Adrenal gland (tissue), 5 donors: ENCODE measurements at regions not wholly inside any gene's neighbourhood (a gene's known extent, or its start where the extent isn't known, plus 50 kb on each side); places are given as distances from the start of the nearest gene placed in this dataset.

Experiments
- CTCF ChIP-seq, 6 experiments: fragments of 450-650 bp in 4 of 6; fragments of 200-600 bp in 2 of 6; sonication (generic) in 1 of 6; IDR thresholded peaks; 1 replicate in 5 of 6; 2 replicates in 1 of 6; pipeline versions ENCODE4 v1.5.1 to v1.8.0; 2016 to 2021; ENCODE audit warnings: antibody characterized with exemption in 6 of 6, mild to moderate bottlenecking in 2 of 6, moderate library complexity in 1 of 6
- POLR2A ChIP-seq, 2 donors: fragments of 450-650 bp; IDR thresholded peaks; one replicate each; pipeline ENCODE4 v1.6.1; 2017; ENCODE audit warnings: antibody characterized with exemption in 2 of 2, mild to moderate bottlenecking in 2 of 2, moderate library complexity in 1 of 2
- donor health status: DM: no; HTN: no; CAD: no.

GRCh38 chr4:151824656-151825055, 63.8 kb upstream of the GATB start:
- no peak for TF ChIP-seq CTCF (IDR thresholded peaks at IDR 0.05)
- TF ChIP-seq POLR2A (IDR thresholded peaks at IDR 0.05) = no peak
